Muscle of arm (tissue), 1 donor: ENCODE measurements at regions not wholly inside any gene's neighbourhood (a gene's known extent, or its start where the extent isn't known, plus 50 kb on each side); places are given as distances from the start of the nearest gene placed in this dataset.

Experiments
- DNase-seq: peaks from one replicate; pipeline ENCODE4 v3.0.0-alpha.2; 2013

DNA sequence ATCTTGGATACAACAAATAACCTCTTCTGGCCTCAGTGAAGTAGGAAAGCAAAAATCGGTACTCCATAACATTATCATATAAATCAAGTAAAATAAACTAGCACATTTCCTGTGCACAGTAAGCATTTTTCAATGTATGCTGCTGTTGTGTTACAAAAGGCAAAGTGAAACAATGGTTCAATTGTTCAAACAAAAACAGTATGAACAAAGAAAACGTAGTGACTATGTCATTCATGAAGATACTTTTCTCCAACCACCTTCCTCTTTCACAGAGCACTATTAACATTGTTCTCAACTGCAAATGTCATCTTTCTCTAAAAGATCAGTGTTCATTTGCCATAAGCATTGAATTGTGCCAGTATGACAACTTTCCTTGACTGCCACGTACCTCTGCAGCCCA lies 318.6 kb upstream of the PRDM1 start:
- DNase-seq = no peak

DNA sequence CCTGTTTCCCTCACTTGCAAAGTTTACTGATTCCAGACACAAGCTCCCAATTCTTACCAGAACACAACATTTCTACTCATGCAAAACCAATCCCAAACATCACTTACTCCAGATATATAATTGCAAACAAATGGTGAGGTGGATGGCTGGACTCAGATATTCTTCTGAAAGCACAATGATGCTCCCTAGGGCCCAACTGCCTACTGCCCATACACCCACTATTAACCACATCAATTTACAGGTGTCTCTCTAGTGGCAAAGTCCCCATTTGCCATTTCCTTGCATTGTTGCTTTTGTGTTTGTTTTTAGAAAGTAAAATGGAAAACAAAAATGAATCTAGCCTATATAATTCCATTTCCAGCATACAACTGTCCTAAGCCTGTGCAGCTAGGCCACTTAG lies 320.9 kb upstream of the PRDM1 start:
- no peak for DNase-seq

DNA sequence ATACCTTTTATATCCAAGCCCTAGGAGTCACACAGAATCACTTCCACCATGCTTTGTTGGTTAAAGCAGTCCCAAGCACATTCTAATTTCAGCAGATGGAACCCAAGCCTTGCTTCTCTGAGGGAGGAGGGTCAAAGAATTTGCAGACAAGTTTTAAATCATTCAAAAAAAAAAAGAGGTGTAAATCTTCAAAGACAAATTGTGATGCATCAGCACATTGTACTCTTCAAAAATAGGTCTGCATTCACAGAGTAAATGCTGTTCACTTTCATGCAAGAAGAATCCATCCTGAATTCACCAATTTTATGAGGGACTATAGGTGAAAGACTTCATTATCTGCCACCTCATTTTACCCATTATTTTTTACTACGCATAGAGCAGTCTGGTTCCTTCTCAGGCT lies 321.8 kb upstream of the PRDM1 start:
- DNase-seq = no peak

DNA sequence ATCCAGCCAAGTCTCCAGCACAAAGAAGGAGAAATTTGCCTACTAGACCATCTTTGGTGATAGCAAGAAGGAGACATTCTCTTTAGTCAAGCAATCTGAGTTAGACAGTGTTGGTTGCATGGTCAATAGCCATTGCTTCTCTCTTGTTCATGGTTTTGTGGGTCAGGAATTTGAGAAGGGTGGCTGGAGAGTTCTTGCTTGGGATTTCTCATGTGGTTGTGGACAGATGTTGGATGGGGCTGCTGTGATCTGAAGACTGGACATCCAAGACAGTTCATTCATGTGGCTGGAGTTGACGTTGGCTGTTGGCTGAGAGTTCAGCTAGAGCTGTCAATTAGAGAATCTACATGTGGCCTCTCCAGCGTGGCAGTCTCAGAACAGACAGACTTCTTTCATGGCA lies 322.3 kb upstream of the PRDM1 start:
- no peak for DNase-seq

DNA sequence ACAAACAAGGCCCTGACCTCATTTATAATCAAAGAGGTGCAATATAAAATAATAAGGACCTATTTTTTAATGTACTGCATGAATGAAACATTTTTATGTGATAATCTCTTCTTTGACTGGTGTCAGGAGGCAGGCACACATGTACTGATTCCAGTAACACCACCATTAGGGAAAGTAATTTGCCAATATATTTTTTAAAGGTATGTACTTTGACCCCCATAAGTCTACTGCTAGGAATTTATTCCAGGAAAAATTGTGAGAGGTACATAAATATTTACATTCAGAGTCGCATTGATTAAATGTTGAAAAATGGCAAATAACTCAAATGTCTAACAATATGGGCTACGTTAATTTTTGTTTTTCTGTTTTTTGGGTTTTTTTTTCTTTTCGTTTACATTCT lies 325.4 kb upstream of the PRDM1 start:
- DNase-seq = no peak

DNA sequence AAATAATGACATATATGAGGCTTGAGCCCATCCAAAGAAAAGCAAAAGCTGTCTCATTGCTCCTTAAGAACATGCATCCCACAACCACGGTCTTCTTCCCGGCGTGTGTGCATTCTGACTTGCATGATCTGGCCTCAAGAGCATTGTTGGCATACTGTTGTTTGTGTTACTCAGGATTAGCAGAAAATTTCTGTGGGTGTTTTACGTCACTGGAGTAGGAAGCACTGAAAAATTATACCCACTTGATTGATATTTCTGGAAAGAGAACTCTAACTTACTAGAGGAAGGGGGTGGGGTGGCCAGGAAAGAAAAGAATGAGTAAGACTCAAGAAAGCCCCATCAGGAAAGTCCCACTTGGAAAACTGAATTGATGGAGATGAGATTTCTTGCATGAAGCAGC lies 326.2 kb upstream of the PRDM1 start:
- no peak for DNase-seq

DNA sequence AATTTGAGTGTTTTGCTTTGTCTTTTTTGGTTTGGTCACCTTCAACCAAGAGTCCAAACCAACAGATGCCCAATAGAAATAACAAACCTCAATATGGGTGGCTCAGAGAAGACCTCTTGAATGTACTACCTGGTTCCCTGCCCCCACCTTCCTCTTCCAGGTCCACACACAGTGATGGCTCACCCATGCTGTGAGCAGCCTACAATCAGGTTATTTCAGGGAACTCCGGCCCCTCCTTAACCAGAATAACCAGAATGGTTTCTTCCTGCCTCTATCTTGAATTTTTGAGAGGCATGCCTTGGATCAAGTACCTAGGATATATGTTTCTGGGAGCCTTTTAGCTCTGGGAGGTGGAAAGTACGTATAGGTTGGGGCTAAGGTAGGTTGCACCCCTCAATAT lies 327.1 kb upstream of the PRDM1 start:
- DNase-seq = no peak

DNA sequence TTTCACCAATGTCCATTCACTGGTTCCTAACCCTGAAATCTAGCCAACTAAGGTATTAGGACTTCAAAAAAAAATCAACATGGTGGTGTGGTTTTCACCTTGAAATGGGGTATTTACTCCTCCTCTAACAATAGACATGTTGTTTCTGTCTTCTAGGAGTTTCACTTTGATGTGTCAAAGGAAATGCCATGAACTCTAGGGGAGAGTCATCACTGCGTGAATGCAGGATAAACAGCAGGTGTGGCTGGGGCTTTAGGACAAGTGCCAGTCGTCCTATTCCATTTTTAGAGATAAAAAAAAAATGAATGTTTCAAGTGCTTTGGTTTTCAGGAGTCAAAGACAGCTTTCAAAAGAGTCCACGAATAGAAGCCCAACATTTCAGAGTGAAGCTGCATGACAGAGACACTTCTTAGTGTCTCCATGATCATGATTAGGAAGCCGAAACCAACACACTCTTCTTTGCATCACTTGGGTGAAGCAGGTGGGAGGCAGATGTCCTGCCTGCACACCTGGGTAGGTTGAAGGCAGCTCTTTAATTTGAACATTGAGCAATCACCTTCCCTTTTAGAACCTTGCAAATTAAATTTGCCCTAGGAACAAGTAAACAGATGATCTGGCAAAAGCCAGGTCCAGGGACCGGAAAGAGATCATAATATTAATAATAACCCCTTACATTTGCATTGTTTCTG lies 328.5 kb upstream of the PRDM1 start:
- DNase-seq = no peak

DNA sequence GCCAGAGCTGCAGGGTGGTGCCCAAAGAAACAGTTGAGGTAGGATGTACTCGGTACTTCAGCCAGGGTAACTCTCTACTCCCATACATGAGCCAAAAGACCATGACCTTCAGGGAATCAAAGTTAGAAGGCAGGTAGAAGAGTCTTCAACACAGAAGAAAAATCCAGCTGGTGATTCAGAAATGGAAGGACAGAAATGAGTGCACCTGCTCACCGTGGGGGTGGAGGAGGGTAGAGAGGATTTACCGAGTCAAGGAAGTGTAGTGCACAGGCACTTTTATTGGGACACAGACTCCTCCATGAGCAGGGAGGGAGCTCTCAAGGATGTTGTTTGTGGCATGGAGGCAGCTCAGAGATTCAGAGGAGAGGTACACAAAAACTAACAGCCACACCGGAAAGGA lies 330.3 kb upstream of the PRDM1 start:
- DNase-seq = no peak

DNA sequence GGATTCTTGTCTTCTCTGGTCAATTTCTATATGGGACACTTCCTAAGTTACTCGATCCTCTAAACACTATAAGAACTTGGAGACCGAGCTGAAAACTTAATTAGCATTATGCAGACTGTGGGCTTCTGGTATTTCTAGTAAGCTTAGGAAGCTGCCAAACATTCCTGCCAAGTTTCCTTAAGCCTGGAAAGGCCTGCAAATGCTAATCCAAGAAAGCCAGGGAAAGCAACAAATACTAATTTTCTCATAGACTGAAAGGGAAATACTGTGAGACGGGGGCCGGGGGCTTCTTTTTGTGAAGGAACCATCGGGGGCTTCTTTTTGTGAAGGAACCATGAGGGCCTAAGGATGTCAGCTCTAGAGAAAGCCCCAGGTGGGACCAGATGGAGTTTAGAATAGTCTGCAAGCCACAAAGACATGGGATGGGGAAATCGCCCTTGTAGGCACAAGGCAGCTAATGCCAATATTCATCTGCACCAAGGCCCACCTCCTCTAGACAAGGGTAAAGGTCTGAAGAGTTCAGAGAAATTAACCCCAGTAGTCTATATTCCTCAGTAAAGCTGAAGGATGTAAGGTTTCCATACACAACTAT lies 332.4 kb upstream of the PRDM1 start:
- DNase-seq = peak; percentile 76

DNA sequence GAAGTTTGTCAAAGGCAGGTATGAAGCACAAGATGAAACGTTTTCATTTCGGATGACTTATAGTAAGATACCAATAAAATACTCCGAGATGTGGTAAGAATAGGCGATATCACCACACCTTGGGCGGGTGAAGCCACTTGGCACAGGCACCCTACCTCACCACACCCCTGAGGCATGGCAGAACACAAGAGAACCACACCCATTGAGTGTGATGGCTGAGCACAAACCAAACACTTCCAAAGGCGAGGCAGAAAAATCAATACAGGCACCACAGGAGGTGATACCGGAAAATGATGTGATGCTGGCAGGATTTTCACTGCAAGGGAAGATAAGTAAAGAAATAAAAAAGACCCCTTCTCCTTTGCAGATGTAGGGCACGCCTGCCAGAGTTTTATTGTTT lies 332.9 kb upstream of the PRDM1 start:
- DNase-seq = no peak

DNA sequence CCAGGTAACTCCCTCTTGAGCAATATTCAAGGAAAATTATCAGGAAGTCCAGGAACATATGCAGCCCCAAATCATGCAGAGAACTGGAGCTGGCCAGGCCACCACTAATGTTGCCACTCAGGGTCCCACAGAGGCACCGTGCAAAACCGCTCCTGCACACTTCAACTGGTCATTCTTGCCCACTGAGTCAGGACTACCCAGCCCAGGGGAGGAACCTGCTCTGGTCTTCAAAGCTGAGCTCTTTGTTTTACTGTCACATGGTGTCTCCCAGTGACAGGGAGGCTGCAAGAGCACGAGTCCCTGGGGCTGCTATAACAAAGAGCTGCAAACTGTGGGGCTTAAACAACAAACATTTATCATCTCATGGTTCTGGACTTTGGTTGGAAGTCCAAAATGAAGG lies 336.0 kb upstream of the PRDM1 start:
- no peak for DNase-seq

DNA sequence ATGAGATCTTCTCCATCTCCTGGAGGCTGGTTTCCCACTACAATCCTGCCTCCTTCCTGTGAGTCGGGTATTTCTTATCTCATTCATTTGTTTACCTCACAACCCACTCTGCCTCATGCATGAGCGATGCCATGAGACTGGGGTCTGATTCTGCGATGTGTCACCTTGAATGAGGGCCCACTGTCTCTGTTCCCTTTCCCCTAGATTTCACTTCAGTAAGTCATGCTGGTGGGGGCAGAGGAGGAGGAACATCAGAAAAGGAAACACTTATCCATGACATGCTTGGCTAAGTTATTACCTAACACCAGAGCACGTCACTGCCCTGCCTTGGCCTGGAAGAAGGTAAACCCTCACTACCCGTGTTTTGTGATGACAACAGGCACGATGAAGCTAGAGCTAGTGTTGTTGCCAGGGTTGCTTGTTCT lies 337.4 kb upstream of the PRDM1 start:
- DNase-seq = no peak

DNA sequence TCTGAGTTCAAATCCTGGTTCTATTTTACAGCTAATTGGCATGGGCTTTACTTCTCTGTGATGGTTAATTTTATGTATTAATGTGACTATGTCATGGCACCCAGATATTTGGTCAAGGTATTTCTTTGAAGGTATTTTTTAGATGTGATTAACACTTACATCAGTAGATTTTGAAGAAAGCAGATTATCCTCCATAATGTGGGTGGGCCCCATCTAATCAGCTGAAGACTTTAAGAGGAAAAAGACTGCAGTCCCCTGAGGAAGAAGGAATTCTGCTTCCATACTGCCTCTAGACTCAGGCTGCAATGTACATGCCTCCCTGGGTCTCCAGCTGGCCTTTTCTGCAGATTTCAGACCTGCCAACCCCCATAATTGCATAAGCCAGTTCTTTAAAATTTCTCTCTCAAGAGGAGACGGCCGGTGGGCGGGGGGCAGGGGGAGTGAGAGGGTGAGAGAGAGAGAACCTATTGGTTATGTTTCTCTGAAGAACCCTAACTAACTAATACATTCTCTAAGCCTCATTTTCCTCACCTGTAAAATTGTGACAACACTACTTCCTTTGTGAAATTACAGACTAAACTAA lies 338.2 kb upstream of the PRDM1 start:
- no peak for DNase-seq

DNA sequence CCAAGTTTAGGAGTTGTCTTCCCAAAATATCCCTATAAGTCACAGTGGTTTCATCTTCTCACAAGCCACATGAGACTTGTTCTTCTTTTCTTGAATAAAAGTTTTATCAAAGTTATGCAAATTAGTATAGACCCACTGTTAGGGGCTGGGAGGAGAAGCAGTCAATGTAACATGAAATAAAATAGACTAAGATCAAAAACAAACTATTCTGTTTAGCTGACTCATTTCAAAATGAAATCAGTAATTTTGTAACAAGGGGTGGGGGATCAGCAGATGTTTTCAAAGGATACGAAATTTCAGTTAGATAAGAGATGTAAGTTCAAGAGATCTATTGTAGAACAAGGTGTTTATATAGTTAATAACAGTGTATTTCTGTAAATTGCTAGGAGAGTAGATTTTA lies 339.6 kb upstream of the PRDM1 start:
- DNase-seq = no peak

DNA sequence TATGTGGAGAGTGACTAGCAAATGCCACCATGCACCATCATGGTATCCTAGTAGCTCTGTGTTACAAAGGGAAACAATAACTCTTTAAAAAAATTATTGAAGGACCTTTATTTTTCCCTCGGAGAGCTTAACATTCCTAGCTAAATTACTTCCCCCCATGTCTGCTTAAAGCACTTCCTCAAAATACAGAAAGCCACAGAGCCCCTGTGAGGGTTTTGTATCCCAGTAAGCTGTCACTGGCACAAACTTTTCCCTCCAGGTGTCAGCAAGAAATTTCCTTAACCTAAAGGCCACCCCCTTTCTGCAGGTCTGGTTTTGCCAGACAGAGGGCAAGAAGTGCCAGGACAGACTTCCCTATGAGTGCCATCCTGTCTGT lies 340.0 kb upstream of the PRDM1 start:
- DNase-seq = no peak

DNA sequence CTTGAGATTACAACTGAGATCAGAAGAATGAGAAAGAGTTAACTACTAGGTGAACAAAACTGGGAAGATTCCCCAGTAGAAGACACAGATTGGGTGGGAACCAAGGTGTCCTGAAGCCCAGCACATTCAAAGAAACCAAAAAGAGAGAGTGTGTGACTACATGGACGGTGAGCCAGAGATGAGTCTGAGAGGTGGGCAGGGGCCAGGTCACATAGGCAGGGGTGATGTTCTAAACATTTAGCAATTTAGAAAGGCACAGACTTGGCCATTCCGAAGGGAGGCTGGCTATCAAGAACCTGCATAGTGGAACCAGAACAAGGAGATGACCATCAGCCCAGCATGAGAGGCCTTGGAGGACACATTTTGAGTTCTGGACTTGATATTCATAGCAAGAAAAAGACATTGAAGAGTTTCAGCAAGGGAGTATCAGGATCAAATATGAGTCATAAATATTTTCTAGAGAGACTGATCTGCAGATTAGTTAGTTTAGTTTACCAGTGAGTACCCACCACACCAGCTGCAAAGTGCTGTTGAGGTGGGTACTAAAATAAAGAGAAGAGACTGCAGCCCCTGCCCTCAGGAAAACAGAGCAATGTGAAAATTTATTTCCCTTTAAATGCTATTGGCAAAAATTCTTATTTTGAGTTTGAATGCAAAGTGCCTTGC lies 340.5 kb upstream of the PRDM1 start:
- DNase-seq = no peak

DNA sequence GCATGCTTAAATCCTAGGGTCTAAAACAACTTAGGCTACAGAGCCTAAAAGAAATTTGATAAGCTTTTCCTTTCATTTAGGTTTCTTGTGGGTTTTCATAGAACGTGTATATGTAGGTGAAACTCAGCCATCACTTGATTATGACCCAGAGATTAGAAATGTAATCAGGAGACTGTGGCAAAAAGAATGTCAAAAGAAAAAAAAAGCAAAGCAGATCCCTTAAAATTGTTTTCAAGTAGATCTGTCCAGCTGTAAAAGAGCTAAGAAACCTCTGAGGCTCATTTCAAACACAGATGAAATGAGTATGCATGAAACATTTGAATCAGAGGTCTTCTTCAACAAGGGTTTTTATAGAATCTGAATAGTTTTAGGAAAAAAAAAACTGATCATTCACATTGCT lies 341.3 kb upstream of the PRDM1 start:
- DNase-seq = no peak

DNA sequence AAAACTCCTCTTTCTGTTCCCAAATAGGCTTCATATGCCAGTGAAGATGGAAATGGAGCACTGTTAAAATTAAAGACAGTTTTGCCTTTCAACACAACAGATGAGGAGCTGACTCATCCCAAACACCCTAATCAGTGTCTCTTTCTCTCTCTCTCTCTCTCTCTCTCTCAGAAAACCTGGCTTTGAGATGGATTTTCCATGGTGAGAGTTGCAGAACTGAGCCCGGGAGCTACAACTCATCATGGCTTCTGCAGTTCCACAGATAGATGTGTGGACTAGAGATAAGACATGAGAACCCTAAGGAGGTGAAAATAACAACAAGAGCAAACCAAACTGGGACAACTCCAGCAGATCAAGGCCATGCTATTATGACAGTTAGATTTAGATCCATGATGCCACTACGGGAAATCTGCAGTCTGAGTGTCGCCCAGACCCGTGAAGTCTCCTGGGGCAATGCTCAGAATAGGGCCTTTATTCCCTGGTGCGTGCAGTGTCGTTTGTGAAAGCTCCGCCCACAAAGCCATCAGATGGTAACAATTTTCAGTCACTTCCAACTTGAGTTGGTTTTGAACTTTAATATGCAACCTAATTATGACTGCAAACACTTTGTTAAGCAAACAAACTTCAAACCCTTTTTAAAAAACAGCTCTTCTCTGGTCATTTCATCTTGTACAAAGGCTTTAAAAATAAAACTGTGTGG lies 338.2 kb upstream of the PREP start:
- no peak for DNase-seq

DNA sequence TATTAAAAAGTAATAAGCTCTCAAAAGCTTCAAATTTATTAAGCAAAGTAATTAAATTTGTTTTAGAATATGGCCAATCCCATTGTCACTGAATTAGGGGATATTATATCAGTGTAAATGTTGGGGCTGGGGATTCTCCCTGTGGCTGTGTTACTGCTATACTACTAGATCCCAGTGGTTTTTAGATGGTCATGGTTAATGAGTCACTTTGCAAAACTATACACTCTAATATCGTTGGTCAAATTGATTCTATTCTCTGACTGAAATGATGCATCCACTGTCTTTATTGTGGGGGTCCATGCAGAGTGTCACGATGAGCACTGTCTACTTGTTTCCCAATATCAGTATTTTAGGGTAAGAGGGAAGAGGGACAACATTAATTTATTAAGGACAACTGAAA lies 336.9 kb upstream of the PREP start:
- no peak for DNase-seq

DNA sequence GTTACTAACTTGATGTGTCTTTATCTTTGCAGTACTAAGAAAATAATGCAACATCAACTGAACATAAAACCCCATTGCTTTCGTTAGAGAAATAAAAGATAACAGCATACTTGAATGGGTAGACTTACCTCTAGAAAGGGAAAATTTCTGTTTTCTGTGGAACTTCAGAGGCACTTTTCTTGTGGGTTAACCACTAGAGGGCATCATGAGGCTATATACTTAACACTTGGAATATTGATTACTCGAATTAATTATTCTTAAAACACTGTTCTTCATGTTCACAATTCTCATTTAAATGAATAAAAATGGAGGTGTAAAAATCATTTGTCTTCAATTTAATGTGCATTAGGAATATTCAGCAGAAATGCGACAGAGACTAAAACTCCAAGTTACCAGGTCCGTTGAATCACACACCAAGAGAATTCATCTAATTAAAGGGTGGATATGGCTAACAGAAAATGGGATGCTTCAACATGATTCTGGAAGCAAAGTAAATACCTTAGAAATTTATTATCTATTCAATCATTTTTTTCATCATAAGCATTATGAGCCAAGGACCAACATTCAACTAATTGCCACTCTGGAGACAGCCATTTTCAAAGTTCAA lies 330.8 kb upstream of the PREP start:
- DNase-seq = no peak

DNA sequence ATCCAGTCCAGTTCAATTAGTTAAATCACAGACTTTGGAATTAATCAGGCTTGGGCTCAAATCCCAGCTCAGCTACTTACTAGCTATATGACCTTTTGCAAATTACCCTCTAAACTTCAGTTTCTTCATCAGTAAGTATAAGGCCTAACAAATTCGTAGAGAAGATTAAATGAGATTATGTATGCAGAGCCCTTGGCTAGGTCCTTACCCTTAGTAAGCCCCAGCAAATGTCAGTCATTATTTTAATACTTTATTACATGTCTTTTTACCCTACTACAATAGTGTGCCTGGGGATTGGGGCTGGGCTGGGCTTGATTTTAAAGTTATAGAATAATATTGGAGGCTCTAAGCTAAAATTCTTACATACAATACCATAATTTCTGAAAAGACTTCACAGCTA lies 326.1 kb upstream of the PREP start:
- DNase-seq = no peak
